ENCODE measurements at regions not wholly inside any gene's neighbourhood (a gene's known extent, or its start where the extent isn't known, plus 50 kb on each side); places are given as distances from the start of the nearest gene placed in this dataset.

DNA sequence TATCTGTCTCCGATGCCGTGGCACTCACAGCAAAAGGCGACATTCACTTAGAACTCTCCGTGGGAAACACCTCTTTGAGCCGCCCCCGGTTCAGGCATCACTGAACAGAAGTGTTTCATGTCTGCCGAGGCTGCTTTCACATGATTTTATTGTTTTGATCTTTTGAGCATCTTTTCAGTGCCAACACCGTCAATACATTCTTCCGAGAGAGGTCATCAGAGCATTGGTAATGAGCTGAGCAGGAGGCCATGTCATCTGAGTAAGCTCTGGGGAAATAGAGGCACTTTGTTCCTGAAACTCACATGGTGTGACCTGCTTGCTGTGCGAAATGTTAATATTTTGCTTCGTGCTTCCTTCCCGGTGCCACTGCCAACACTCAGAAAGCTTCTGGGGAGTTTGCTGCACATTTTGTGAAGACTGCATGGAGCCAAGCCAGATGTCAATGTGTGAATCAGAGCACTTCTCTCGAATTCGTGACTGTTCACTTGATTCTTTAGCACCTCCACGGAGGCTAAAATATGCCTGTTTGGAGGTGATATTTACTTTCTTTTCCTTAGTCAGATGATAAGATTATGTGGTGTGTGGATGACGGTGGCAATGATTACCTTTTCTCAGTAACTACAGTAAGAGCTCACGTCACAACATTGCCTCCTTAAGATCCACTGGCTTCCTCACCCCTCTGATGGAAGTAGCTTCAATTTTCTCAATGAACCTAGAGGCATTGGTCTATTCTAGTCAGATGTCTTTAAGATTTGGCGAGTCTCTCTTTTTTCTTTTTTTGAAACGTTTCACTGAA, 222.3 kb upstream of the HS3ST1 start:
- TF ChIP-seq, protein P1, sequence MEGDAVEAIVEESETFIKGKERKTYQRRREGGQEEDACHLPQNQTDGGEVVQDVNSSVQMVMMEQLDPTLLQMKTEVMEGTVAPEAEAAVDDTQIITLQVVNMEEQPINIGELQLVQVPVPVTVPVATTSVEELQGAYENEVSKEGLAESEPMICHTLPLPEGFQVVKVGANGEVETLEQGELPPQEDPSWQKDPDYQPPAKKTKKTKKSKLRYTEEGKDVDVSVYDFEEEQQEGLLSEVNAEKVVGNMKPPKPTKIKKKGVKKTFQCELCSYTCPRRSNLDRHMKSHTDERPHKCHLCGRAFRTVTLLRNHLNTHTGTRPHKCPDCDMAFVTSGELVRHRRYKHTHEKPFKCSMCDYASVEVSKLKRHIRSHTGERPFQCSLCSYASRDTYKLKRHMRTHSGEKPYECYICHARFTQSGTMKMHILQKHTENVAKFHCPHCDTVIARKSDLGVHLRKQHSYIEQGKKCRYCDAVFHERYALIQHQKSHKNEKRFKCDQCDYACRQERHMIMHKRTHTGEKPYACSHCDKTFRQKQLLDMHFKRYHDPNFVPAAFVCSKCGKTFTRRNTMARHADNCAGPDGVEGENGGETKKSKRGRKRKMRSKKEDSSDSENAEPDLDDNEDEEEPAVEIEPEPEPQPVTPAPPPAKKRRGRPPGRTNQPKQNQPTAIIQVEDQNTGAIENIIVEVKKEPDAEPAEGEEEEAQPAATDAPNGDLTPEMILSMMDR (IDR thresholded peaks at IDR 0.05; ENCODE audit: low read length): no peak
- TF ChIP-seq EZH2 (optimal IDR thresholded peaks at IDR 0.05; ENCODE audit: low read depth, low read length): no peak
- TF ChIP-seq EZH2phosphoT487 (IDR thresholded peaks at IDR 0.05; ENCODE audit: low read length): no peak
